CD1c-positive myeloid dendritic cell (primary cell): ENCODE measurements at regions not wholly inside any gene's neighbourhood (a gene's known extent, or its start where the extent isn't known, plus 50 kb on each side); places are given as distances from the start of the nearest gene placed in this dataset.

ENCODE experiments used
- DNase-seq: peaks from one replicate; pipeline ENCODE4 v3.0.0-alpha.2; 2016; ENCODE audit errors: extremely low spot score

DNA sequence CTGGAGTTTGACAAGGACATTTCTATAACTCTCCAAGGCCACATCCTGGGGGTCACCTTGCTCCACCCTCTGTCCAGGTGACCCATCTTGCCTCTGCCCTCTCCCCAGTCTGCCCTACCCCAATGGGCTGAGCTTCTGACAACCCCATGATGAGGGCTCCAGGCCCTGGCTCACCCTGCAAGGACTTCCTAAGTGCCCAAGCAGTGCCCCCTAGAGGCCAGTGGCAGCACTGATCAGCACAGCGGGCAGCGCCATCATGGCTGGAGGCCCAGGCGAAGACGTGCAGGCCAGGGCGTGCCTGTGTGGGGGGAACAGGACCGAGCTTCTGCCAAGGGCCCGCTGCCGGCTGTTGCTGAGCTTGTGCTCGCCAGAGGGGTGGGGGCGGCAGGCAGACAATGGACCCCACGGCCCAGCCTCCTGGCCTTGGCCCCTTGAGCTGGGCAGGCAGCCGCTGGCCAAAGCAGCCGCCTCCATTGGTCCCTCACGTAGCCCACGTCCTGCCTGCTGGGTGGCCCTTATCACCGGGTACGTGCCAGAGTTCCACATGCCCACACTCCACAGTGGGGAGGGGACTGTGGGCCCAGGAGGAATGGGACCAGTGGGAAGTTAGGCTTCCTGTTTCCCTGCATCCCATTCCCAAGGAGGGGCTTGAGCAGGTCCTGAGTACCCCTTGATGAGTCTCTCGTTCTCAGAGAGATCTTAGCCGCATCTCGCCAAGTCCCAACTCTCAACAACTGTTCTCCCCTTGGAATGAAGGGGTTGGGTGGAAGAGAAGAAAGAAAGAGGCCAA is 64.3 kb downstream of the MRPL14 start:
- DNase-seq, result peak; percentile 37

DNA sequence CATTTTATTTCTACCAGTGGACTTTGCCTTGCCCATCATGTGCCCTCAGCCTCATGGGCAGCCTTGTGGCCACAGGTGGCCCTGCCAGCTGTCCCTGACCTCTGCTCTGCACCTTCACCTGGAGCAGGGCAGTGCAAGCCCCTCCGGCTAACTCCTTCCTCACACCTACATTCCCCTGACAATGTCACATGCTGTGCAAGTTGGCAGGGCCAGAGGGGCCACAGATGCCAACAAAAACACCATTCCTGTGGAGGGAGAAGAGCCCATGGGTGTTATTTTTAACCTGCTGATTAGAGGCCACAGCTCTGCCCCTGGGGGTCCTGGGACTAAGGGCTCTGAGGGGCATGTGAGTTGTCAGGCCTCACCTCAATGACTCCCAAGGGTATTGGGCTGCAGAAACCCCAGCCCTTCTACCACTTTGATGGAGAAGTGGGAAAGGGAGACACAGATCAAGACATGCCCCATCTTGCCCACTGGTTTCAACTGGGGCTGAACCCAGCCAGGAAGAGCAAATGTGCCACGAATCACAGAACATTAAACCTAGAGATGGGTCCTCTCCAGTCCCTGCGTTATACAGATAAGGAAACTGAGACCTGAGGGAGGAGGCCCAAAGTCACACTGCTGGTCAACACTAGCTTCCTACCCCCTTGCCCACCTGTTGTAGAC is 65.0 kb downstream of the MRPL14 start:
- no peak for DNase-seq

GRCh38 chr6:44061375-44062104 is 65.7 kb downstream of the MRPL14 start:
- DNase-seq, result peak; percentile 28

DNA sequence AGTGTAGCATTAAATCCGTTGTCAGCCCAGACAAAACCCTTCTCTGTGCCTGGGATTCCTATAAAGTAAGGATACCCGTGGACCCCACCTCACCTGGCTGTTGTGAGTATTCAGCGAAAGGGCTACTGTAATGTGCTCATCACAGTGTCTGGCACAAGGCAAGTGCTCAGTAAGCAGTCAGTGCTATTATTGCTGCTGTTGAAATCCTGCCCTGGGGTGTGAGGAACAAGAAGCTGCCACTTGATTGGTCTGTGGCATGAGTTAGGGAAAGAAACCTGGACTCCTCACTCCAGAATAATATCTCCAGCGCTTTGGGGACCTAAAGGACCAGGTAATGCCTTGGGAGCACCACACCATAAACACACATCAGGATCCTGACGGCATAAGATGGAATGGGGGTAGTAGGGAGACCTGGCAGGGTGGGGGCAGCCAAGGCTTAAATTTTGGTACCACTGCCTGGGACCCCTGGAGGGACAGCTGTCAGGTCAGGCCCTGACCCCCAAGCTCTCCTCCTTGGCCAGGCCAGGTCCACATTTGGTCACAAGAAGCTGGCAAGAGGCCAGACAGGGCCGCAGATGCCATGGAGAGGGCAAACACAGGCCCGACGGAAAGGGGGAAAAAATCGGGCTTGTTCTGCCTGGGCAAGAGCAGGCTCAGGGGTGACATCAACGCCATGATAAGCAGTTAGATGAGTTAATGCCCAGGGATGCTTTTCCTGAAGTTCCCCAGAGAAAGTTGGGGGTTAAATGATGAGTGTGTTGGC is 66.5 kb downstream of the MRPL14 start:
- no peak for DNase-seq

GRCh38 chr6:44059359-44060346 is 67.6 kb downstream of the MRPL14 start:
- peak; percentile 53 for DNase-seq

DNA sequence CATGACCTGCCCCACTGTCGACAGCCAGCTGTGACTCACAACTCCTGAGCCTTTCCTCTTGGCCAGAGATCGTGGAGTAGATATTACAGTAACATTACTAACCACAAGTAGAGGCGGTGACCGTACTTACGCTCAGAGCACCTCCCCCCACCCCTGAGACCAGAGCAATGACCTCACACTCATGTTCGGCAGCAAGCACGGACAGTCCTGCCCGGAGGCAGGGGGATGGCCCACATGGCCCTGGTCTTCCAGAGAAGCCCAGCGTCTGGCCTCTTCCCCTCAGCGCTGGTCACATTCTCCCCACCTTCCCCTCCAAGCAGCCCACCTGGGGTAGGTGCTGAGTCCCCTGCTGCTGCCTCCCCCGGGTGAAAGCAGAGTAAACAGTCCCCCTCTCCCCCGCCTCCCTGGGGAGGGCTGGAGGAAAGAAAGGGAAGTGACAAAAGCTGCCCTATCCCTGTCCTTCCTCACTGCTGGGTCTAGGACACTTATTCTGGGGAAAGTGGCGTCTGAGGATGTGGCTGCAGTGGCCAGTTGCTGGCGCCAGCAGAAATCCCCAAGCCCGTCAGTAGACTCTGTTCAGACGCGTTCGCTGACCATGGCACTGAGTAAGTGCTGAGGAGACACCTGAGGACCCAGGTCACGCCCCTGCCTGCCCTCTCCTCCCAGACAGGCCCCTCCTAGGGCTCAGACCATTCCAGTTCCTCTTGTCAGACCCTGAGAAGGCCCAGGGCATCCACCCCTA is 68.5 kb downstream of the MRPL14 start:
- DNase-seq, result peak; percentile 96

DNA sequence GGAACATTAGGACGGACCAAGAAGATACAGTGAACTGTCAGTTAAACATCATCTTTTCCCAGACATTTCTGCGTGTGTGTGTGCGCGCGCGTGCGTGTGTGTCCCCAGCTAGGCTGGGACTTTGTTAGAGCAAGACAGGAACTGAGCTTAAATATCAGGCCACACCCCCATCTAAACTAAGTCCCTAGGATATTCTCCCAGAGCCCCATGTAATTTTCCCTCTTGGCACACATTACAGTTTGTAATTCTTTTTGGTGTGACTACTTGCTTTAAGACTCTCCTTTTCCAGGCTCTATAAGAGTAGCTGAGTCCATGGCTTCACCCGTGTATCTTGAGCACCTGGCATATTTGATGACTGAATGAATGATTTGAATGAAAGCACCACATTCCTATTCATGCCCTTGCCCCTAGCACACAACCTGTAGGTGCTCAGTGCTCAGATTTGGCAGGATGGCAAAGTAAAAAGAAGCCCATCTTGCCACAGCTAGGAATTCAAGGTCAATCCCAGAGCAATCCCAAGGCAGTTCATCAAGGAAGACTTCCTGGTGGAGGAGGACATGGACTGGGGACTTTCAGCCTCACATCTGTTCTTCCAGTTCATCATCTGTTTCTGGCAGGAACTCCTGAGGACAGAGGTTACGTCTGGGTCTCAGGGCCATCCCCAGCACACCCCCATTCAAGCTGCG is 69.2 kb downstream of the MRPL14 start:
- DNase-seq, result peak; percentile 34

DNA sequence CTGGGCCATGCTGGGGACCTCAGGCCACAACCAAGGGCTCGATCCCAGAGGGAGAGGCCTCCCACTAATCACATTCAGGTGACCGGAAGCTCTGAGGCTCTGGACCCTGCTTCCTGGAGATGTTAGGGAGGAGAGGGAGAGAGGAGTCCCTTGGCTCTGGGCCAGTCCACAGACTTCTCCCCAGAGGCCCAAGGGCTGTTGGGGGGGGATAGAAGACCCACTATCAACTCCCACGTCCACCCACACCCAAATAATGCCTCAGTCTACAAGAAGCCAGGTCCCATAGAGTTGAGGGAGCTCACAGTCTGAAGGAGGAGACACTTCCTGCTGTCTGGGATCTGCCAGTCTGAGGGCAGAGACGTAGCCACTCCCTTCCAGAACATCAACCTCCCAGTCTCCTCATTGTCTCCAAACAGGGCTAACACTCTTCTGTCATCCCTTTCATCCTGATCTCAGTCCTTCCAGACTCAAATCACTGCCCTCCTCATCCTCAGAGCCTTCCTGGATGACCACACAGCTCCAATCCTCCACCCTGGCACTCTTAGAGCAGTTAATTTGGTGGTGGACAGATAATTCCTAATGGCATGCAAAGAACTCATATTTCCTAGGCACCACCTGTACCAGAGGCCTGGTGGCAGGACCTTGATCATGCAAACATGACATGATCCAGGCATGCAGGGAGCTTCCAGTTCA is 69.9 kb downstream of the MRPL14 start:
- no peak for DNase-seq

GRCh38 chr6:44056392-44057237 is 70.6 kb downstream of the MRPL14 start:
- DNase-seq, result no peak

- DNase-seq, result no peak
Observed at GRCh38 chr6:44054721-44055559, 72.3 kb downstream of the MRPL14 start.

- DNase-seq, result no peak
Observed at GRCh38 chr6:44053760-44054556, 73.3 kb downstream of the MRPL14 start.

GRCh38 chr6:44053106-44053756 is 74.0 kb downstream of the MRPL14 start:
- DNase-seq, result no peak

GRCh38 chr6:44052419-44053023 is 74.7 kb downstream of the MRPL14 start:
- DNase-seq, result peak; percentile 69

GRCh38 chr6:44051515-44051914 is 75.7 kb downstream of the MRPL14 start:
- no peak for DNase-seq

DNA sequence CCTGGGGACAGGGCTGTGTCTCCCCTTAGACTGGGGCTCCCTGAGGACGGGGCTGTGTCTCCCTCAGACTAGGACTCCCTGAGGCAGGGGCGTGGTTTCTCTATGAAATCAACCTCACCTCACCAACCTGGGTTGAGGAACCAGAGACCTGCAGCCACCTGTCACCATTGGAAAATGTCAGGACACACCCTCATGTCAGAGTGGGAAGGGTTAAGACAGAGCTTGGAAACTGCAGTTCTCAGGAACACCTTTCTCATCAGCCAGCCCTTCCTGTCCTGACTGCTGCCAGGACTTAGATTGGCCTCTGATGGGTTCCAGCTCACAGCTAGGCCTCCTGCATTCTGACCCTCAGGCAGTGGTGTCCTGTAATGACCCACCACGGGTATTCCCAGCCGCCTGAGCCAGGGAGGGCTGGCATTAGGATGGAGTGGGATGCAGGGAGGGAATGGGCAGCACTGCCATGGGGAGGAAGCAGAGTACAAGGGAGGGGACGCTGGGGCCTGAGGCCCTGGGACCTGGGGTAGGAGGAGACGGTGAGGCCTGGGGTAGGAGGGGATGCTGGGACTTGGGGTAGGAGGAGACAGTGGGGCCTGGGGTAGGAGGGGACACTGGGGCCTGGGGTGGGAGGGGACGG is 76.3 kb downstream of the MRPL14 start:
- no peak for DNase-seq
